DMS114 treated with DMSO at 0.1 percent for 48 hours (cell line): ENCODE measurements at regions not wholly inside any gene's neighbourhood (a gene's known extent, or its start where the extent isn't known, plus 50 kb on each side); places are given as distances from the start of the nearest gene placed in this dataset.
"Not testable (repeated sequence)": the region's sequence is repeated elsewhere in the genome, so short reads cannot be mapped to it uniquely, and the experiment has no call there.

Experiments
- DNase-seq: peaks from one replicate; lab custom pipeline; 2025; ENCODE audit not compliant: unreplicated experiment; lab: John Stamatoyannopoulos, UW

DNA sequence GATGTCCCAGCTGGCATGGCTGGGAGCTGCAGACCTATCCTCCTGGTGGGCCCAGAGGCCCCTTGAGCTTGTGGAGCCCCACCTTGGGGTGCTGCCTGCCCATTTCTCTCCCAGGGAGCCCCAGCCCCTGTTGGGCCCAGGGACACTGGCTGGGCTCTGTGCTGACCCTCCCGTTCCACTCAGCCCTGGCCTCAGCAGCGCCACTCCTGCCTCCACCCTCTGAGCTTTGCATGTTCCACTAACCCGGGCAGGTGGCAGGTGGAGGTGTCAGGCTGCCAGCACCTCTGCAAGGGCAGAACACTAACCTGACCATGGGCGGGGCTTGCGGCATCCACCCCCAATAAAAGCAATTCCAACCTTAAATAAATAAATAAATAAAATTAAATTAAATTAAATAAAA is 299.2 kb downstream of the LRIG3 start:
- no peak for DNase-seq

GRCh38 chr12:58629376-58629775 is 290.9 kb downstream of the LRIG3 start:
- no peak for DNase-seq

- DNase-seq = no peak
These were observed 286.8 kb downstream of the LRIG3 start for GRCh38 chr12:58633479-58633878.

DNA sequence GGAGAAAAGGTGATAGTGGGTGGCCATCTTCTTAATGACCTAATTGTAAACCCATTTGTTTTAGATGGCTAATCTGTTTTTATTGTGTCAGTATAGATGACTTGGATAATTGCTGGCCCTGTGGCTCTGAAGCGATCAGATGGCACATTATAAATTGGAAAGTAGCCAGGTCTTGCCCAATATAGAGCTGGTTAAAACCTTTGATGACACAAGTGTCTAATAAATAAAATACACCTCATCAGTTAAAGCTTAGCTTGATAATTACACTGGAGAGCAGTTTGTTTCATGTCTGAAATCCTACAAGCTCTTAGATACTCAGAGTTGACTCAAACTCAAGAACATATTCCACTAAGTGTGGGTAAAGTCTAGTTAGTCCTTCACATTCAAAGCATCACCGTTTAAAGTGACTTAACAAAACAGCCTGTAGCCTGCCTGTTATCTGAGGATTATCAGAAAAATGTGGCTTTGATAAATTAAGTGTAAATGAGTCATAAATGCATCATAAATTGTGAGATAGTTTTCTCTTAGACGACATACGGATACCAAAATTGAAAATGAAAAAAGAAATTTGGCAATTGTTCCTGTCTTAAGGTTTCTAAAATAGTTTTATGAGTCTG is 280.9 kb downstream of the LRIG3 start:
- no peak for DNase-seq

DNA sequence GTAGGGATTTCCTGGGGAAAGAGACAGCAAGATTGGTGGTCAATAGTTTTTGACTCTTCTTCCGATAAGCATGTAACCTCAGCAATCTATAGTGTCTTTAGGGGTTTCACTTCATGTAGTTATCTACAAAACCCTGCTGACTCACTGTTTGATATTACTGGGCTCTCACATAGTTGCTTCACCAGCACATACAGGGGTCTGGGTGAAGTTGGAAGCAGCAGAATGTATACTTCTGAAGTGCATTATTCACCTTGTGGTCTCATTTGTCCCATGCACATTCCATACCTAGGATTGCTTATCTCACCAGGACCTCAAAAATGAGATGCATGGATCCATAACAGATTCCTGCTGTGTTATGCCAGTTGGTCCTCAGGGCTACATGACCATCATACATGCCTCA is 280.0 kb downstream of the LRIG3 start:
- DNase-seq = no peak

- no peak for DNase-seq
These were observed 274.4 kb downstream of the LRIG3 start for GRCh38 chr12:58645946-58646345.

GRCh38 chr12:58647495-58647894 is 272.8 kb downstream of the LRIG3 start:
- no peak for DNase-seq

- no peak for DNase-seq
These were observed 272.1 kb downstream of the LRIG3 start for GRCh38 chr12:58648176-58648575.

GRCh38 chr12:58651850-58652249 is 268.5 kb downstream of the LRIG3 start:
- no peak for DNase-seq

DNA sequence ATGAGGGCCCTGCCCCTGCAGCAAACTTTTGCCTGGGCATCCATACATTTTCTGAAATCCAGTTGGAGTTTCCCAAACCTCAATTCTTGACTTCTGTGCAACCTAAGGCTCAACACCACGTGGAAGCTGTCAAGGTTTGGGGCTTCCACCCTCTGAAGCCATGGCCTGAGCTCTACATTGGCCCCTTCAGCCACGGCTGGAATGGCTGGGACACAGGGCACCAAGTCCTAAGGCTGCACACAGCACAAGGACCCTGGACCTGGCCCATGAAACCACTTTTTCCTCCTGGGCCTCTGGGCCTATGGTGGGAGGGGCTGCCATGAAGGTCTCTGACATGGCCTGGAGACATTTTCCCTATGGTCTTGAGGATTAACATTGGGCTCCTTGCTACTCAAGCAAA is 266.3 kb downstream of the LRIG3 start:
- DNase-seq = no peak

GRCh38 chr12:58655375-58655774 is 264.9 kb downstream of the LRIG3 start:
- no peak for DNase-seq

DNA sequence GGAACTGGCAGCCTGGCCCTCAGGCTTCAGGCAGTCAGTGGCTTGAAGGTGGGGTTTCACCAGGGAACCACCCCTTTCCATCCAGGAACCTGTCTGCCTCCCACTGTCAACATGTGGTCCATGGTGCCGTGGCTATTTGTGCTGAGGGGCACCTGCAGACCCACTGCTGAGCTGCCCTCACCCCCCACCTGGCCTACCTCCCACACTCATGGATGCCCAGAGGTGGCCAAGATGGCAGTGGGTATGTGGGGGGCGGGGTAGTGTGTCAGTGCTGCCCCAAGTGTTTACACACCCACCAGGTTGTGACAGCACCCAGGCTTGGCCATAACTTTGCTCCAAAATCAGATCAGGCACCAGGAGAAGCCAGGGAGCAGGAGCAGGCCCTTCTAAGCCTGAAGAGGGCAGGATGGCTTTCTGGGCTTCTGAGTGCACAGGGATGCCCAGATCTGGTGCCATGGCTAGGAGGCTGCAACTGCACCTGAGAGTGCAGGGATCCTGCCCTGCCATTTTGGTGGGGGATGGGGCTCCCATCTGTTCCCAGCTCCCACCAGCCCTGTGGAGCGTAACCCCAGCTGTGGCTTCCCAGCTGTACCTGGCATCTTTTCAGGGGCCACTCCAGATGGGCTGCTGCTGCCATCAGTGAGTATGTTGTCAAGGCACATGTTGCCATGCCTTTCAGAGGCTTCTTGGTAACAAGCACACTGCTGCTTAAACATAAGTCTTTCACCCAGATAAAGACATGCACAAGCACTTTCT is 263.9 kb downstream of the LRIG3 start:
- DNase-seq = no peak

DNA sequence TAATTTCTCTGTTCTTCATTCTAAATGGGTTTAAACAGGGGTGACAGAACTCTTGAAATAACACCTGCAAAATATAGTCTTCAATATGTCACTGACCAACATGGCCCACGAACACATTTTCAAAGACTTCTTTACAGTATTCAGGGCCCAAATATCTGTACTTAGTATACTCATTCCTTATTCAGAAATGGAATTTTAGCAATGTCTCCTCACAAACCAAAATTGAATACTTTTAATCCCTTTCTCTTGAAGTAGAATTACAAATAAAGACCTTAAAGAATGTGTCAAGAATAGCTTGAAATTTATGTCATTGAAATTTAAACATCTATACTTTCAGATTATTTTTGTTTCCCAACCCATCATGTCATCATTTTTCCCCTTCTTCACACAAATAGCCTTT is 263.1 kb downstream of the LRIG3 start:
- no peak for DNase-seq

DNA sequence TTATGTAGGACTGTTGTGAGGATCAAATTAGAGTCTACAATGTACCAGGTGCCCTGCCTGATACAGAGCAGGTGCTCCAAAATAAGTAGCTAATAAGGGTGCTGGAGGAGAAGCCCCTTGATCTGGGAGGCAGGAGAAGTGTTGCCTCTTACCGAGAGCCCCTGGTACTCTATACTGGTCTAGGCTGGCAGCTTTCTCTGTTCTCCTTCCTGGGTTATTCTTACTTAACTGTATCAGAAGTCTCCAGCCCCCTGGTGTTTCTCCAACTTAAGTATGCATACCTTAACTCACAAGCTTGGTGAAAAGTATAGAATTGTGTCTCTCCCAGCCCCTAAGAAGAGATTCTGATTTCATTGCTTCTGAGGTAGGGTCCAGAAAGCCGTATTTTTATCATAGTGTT is 254.9 kb downstream of the LRIG3 start:
- DNase-seq = no peak

GRCh38 chr12:58668233-58668632 is 252.1 kb downstream of the LRIG3 start:
- DNase-seq = no peak

DNA sequence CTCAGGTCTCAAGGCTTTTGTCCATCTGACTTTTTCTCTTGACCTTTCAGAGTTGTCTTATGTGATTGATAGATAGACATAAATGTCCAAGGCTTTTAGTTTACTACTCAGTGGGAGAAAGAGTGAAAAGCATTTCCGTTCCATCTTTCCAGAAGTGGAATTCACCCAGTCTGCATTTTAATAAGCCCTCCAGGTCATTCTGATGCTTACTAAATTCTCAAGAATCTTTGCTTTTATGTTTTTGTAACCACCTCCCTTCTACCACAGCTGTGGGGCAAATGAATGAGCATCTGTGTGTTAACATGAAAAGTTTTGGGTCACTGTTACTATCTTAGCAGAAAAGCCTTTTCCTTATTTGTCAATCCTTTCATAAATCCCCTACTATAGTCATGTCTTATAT is 251.4 kb downstream of the LRIG3 start:
- no peak for DNase-seq

- no peak for DNase-seq
These were observed 249.7 kb downstream of the LRIG3 start for GRCh38 chr12:58670623-58671022.

DNA sequence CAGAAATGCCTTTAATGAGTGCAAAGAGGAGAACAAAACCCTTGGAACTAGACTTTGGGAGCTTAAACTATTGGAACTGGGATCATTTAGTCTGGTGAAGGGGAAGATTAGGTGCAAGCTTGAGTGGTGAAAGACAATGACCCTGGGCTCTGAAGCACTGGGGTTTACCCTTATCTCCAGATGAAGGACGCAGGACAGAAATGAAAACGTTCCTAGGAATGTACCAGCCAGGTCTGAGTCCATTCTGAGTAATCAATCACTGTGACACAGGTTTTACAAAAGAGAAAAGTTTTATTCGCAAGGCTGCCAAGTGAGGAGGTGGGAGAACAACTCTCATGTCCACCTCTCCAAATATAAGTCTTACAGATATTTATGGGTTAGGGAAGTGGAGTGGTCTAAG is 249.1 kb downstream of the LRIG3 start:
- DNase-seq = no peak

DNA sequence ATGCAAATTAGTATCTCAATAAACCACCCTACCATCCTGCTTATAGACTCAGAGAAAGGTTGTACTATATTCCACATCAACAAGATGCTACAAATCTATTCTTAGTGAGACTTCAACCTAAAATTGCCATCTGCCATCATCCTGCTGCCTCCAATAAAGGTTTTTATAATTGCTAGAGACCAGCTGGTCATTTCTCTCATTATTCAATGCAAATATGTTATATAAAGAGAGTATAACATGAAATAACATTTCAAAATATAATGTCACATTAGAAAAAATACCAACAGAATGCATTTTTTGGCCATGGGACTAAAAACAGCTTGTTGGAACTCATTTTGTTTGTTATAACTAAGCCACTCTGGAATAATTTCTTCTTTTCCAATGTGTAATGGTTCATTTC is 247.3 kb downstream of the LRIG3 start:
- no peak for DNase-seq

- DNase-seq = not testable (repeated sequence)
These were observed 242.5 kb downstream of the LRIG3 start for GRCh38 chr12:58677833-58678232.

DNA sequence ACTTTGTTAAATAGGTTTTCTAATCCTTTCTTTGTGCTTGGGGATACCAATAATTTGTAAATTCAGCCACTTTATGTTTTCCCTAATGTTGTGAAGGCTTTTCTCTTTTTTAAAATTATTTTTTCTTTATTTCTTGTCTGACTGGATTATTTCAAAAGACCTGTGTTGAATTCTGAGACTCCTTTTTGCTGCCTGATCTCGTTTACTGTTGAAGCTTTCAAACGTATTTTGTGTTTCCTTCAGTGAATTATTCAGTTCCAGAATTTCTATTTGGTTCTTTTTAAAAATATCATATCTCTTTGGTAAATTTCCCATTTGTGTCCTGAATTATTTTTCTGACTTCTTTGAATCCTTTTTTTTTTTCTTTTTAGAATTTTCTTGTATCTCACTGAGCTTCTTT is 241.6 kb downstream of the LRIG3 start:
- no peak for DNase-seq

DNA sequence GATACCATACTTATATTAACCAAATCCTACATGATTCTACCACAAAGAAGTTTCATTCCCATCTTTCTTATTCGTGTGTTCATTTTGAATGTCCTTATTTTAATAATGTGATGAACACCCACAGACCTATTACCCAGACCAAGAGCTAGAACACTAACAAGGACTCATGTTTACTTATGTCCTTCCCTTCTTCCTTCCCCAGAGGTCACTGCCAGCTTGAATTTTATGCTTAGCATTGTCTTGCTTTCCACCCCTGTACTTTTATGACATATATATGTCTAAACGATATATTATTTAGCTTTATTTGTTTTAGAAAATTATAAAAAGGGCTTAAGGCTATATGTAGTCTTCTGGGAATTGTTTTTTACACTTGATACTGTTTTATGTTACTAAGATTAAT is 238.6 kb downstream of the LRIG3 start:
- DNase-seq = no peak

- no peak for DNase-seq
These were observed 225.0 kb downstream of the LRIG3 start for GRCh38 chr12:58695263-58695662.
